GM12873 (cell line): ENCODE measurements at regions not wholly inside any gene's neighbourhood (a gene's known extent, or its start where the extent isn't known, plus 50 kb on each side); places are given as distances from the start of the nearest gene placed in this dataset.

Experiments used
- CTCF ChIP-seq: IDR thresholded peaks from 2 replicates; pipeline ENCODE4 v1.5.1; 2012; ENCODE audit warnings: low read depth, mild to moderate bottlenecking, moderate library complexity, low read length, control low read depth; ENCODE audit not compliant: insufficient read depth; ENCODE audit errors: missing control alignments

GRCh38 chr20:51187261-51187660 lies 164.4 kb upstream of the KCNG1 start:
- TF ChIP-seq CTCF: no peak

- no peak for TF ChIP-seq CTCF
Measured at GRCh38 chr20:51185861-51186260, 163.0 kb upstream of the KCNG1 start.

- no peak for TF ChIP-seq CTCF
Measured at GRCh38 chr20:51185277-51185676, 162.4 kb upstream of the KCNG1 start.

GRCh38 chr20:51184289-51184688 lies 161.4 kb upstream of the KCNG1 start:
- TF ChIP-seq CTCF: no peak

- no peak for TF ChIP-seq CTCF
Measured at GRCh38 chr20:51183451-51183850, 160.5 kb upstream of the KCNG1 start.

- no peak for TF ChIP-seq CTCF
Measured at GRCh38 chr20:51182571-51182970, 159.7 kb upstream of the KCNG1 start.

GRCh38 chr20:51178153-51178552 lies 155.2 kb upstream of the KCNG1 start:
- no peak for TF ChIP-seq CTCF
